ENCODE measurements at regions not wholly inside any gene's neighbourhood (a gene's known extent, or its start where the extent isn't known, plus 50 kb on each side); places are given as distances from the start of the nearest gene placed in this dataset.
A peak's percentile ranks its signal among the peaks of the same experiment; 100 is the strongest.

GRCh38 chr1:168917309-168917708 lies 188.3 kb upstream of the DPT start:
- WGBS, 2 donors, result 72 to 74% methylated on average over 2 of the region's 2 CpGs
- Histone ChIP-seq H3K9me3 (no peaks in the 10 kb centered on the region), H3K36me3 (no peaks in the 10 kb centered on the region), H3K27me3 (no peaks in the 10 kb centered on the region), H3K4me3 (no peak overlapping the region), H3K27ac (no peak overlapping the region), H3K4me1 (peaks cover 6 to 41% (median 20%) of the 10 kb centered on the region in 3 donors)
- no peak for TF ChIP-seq CTCF (IDR thresholded peaks at IDR 0.05)
- no peak for TF ChIP-seq POLR2A (IDR thresholded peaks at IDR 0.05)
- DNase-seq, result no peak
- intact Hi-C loops (cut with DNase I), result no loop called here

GRCh38 chr1:168917796-168918195 lies 188.7 kb upstream of the ATP1B1 start:
- intact Hi-C loops (cut with DNase I), result no loop called here
- H3K27me3 ChIP-seq, result no peaks in the 10 kb centered on the region
- no peak for TF ChIP-seq CTCF (IDR thresholded peaks at IDR 0.05)
- TF ChIP-seq POLR2A (IDR thresholded peaks at IDR 0.05), result no peak
- 93 to 97% methylated on average over 2 of the region's 2 CpGs for WGBS, 2 donors
- H3K4me3 ChIP-seq, result no peak overlapping the region
- H3K27ac ChIP-seq, result no peak overlapping the region
- DNase-seq, result no peak
- H3K36me3 ChIP-seq, result no peaks in the 10 kb centered on the region
- H3K4me1 ChIP-seq, result peaks cover 6 to 41% (median 20%) of the 10 kb centered on the region in 3 donors
- no peaks in the 10 kb centered on the region for H3K9me3 ChIP-seq

- intact Hi-C loops (cut with DNase I), result no loop called here
- Histone ChIP-seq H3K9me3 (no peaks in the 10 kb centered on the region), H3K27me3 (no peaks in the 10 kb centered on the region), H3K4me3 (no peak overlapping the region), H3K4me1 (peaks cover 6 to 41% (median 20%) of the 10 kb centered on the region in 3 donors), H3K36me3 (no peaks in the 10 kb centered on the region), H3K27ac (peak overlapping the region; percentile 6 to 65 (median 25))
- 46 to 58% methylated on average over 5 of the region's 5 CpGs for WGBS, 2 donors
- no peak for DNase-seq
- TF ChIP-seq CTCF (IDR thresholded peaks at IDR 0.05) (no peak), POLR2A (IDR thresholded peaks at IDR 0.05) (no peak)
Measured at GRCh38 chr1:168918860-168919741, 187.4 kb upstream of the ATP1B1 start.

GRCh38 chr1:168920456-168921094 lies 185.9 kb upstream of the ATP1B1 start:
- WGBS, 2 donors, result 34 to 60% methylated on average over 6 of the region's 6 CpGs

More at GRCh38 chr1:168920456-168921094, 185.9 kb upstream of the ATP1B1 start:
- intact Hi-C loops (cut with DNase I), result no loop called here
- peaks cover 6 to 41% (median 20%) of the 10 kb centered on the region in 3 donors for H3K4me1 ChIP-seq
- no peaks in the 10 kb centered on the region for H3K9me3 ChIP-seq
- H3K36me3 ChIP-seq, result no peaks in the 10 kb centered on the region
- peak overlapping the region; percentile 16 to 65 (median 38) for H3K27ac ChIP-seq
- no peak for TF ChIP-seq POLR2A (IDR thresholded peaks at IDR 0.05)
- no peak for TF ChIP-seq CTCF (IDR thresholded peaks at IDR 0.05)
- no peak for DNase-seq
- H3K4me3 ChIP-seq, result no peak overlapping the region
- no peaks in the 10 kb centered on the region for H3K27me3 ChIP-seq
